ENCODE measurements at regions not wholly inside any gene's neighbourhood (a gene's known extent, or its start where the extent isn't known, plus 50 kb on each side); places are given as distances from the start of the nearest gene placed in this dataset.

GRCh38 chr10:26378861-26379294 is 59.3 kb upstream of the APBB1IP start:
- no peak overlapping the region for H3K27ac ChIP-seq
- H3K4me3 ChIP-seq, result no peak overlapping the region
- H3K27me3 ChIP-seq, result no peaks in the 10 kb centered on the region
- intact Hi-C loops (cut with DNase I), result no loop called here
- no peaks in the 10 kb centered on the region for H3K9me3 ChIP-seq (replicated peaks in 1 of 3)
- 43 to 48% (median 43%) methylated on average over 5 of the region's 5 CpGs for WGBS, 4 donors
- H3K36me3 ChIP-seq (replicated peaks in 1 of 2), result no peaks in the 10 kb centered on the region
- TF ChIP-seq POLR2A (IDR thresholded peaks at IDR 0.05), result no peak
- TF ChIP-seq CTCF (IDR thresholded peaks at IDR 0.05), result no peak
- H3K4me1 ChIP-seq (replicated peaks in 1 of 2), result no peaks in the 10 kb centered on the region
- DNase-seq, result peak in 1 of 7 donors; percentile 57

GRCh38 chr10:26380815-26381214 is 57.3 kb upstream of the APBB1IP start:
- TF ChIP-seq CTCF (IDR thresholded peaks at IDR 0.05) (no peak), POLR2A (IDR thresholded peaks at IDR 0.05) (no peak)
- intact Hi-C loops (cut with DNase I), result no loop called here

GRCh38 chr10:26381986-26382385 is 56.2 kb upstream of the APBB1IP start:
- Histone ChIP-seq H3K36me3 (replicated peaks in 1 of 2) (no peaks in the 10 kb centered on the region), H3K27me3 (no peaks in the 10 kb centered on the region), H3K27ac (no peak overlapping the region), H3K4me3 (no peak overlapping the region), H3K4me1 (replicated peaks in 1 of 2) (no peaks in the 10 kb centered on the region), H3K9me3 (replicated peaks in 1 of 3) (no peaks in the 10 kb centered on the region)
- 46 to 67% (median 64%) methylated on average over 1 of the region's 1 CpG for WGBS, 4 donors
- intact Hi-C loops (cut with DNase I), result no loop called here
- no peak for DNase-seq
- TF ChIP-seq POLR2A (IDR thresholded peaks at IDR 0.05), result no peak
- TF ChIP-seq CTCF (IDR thresholded peaks at IDR 0.05), result no peak

More at GRCh38 chr10:26380815-26381214, 57.3 kb upstream of the APBB1IP start:
- H3K4me3 ChIP-seq, result no peak overlapping the region
- H3K4me1 ChIP-seq (replicated peaks in 1 of 2), result no peaks in the 10 kb centered on the region
- H3K27me3 ChIP-seq, result no peaks in the 10 kb centered on the region
- no peaks in the 10 kb centered on the region for H3K36me3 ChIP-seq (replicated peaks in 1 of 2)
- 42 to 45% (median 44%) methylated on average over 5 of the region's 5 CpGs for WGBS, 4 donors
- no peak for DNase-seq
- H3K27ac ChIP-seq, result no peak overlapping the region
- no peaks in the 10 kb centered on the region for H3K9me3 ChIP-seq (replicated peaks in 1 of 3)

- no peak overlapping the region for H3K27ac ChIP-seq
- 62 to 80% (median 71%) methylated on average over 3 of the region's 3 CpGs for WGBS, 4 donors
- intact Hi-C loops (cut with DNase I), result no loop called here
- H3K36me3 ChIP-seq (replicated peaks in 1 of 2), result no peaks in the 10 kb centered on the region
- no peak overlapping the region for H3K4me3 ChIP-seq
- DNase-seq, result no peak
- H3K4me1 ChIP-seq (replicated peaks in 1 of 2), result no peaks in the 10 kb centered on the region
- no peaks in the 10 kb centered on the region for H3K27me3 ChIP-seq
- no peaks in the 10 kb centered on the region for H3K9me3 ChIP-seq (replicated peaks in 1 of 3)
- no peak for TF ChIP-seq CTCF (IDR thresholded peaks at IDR 0.05)
- no peak for TF ChIP-seq POLR2A (IDR thresholded peaks at IDR 0.05)
These were observed 53.5 kb upstream of the APBB1IP start for GRCh38 chr10:26384600-26384999.
